MM.1S (cell line): ENCODE measurements at regions not wholly inside any gene's neighbourhood (a gene's known extent, or its start where the extent isn't known, plus 50 kb on each side); places are given as distances from the start of the nearest gene placed in this dataset.

Experiments
- DNase-seq: peaks from one replicate; pipeline ENCODE4 v3.0.0-alpha.2; 2015
- H2AFZ ChIP-seq: fragments of 300-600 bp; sonication (generic); 2 replicates; pipeline ENCODE4 v1.6.0; 2016; ENCODE audit warnings: antibody characterized with exemption, low read length
- H3F3A ChIP-seq: fragments of 300-600 bp; sonication (generic); 2 replicates; pipeline ENCODE4 v1.6.1; 2016; ENCODE audit warnings: mild to moderate bottlenecking, antibody characterized with exemption, low read length, moderate library complexity, mixed read lengths; ENCODE audit not compliant: insufficient read depth
- H3K27ac ChIP-seq: fragments of 300-600 bp; sonication (generic); 2 replicates; pipeline ENCODE4 v1.5.1; 2016; ENCODE audit warnings: mild to moderate bottlenecking, low read length
- H3K27me3 ChIP-seq: fragments of 300-600 bp; sonication (generic); replicated peaks from 2 replicates; pipeline ENCODE4 v1.6.0; 2016; ENCODE audit warnings: low read length; ENCODE audit not compliant: insufficient read depth
- H3K36me3 ChIP-seq: fragments of 300-600 bp; sonication (generic); replicated peaks from 2 replicates; pipeline ENCODE4 v1.6.1; 2016; ENCODE audit warnings: mild to moderate bottlenecking, low read length, mixed read lengths; ENCODE audit not compliant: insufficient read depth
- H3K4me1 ChIP-seq: fragments of 300-600 bp; sonication (generic); 2 replicates; pipeline ENCODE4 v1.6.1; 2016; ENCODE audit warnings: low read length, mixed read lengths
- H3K4me2 ChIP-seq: fragments of 300-600 bp; sonication (generic); 2 replicates; pipeline ENCODE4 v1.6.0; 2016; ENCODE audit warnings: low read depth, low read length
- H3K4me3 ChIP-seq: fragments of 300-600 bp; sonication (generic); 2 replicates; pipeline ENCODE4 v1.5.1; 2016; ENCODE audit warnings: low read length, mixed read lengths
- H3K79me2 ChIP-seq: fragments of 300-600 bp; sonication (generic); 2 replicates; pipeline ENCODE4 v1.6.1; 2016; ENCODE audit warnings: mixed run types, low read length, mixed read lengths
- H3K9ac ChIP-seq: fragments of 300-600 bp; sonication (generic); 2 replicates; pipeline ENCODE4 v1.6.1; 2016; ENCODE audit warnings: low read length, mixed read lengths
- H3K9me2 ChIP-seq: fragments of 300-600 bp; sonication (generic); replicated peaks from 2 replicates; pipeline ENCODE4 v1.6.1; 2016; ENCODE audit warnings: mild to moderate bottlenecking, low read length, mixed read lengths; ENCODE audit not compliant: insufficient read depth
- H3K9me3 ChIP-seq: fragments of 300-600 bp; sonication (generic); replicated peaks from 2 replicates; pipeline ENCODE4 v1.6.1; 2016; ENCODE audit warnings: mild to moderate bottlenecking, low read length, mixed read lengths; ENCODE audit not compliant: insufficient read depth
- H4K20me1 ChIP-seq: fragments of 300-600 bp; sonication (generic); 2 replicates; pipeline ENCODE4 v1.6.1; 2016; ENCODE audit warnings: mild to moderate bottlenecking, low read length, moderate library complexity, mixed read lengths; ENCODE audit not compliant: insufficient read depth
- EZH2 ChIP-seq: fragments of 300-600 bp; sonication (generic); optimal IDR thresholded peaks from 2 replicates; pipeline ENCODE3; 2017; ENCODE audit warnings: low read depth, mild to moderate bottlenecking, antibody characterized with exemption, low read length, mixed read lengths
- EZH2phosphoT487 ChIP-seq: fragments of 300-600 bp; sonication (generic); IDR thresholded peaks from 2 replicates; pipeline ENCODE4 v1.6.1; 2018; ENCODE audit warnings: antibody characterized with exemption, low read length
- TF ChIP-seq, protein P1 (sequence below): fragments of 300-600 bp; sonication (generic); IDR thresholded peaks from 2 replicates; pipeline ENCODE4 v1.5.1; 2016; ENCODE audit warnings: antibody characterized with exemption, low read length, mixed read lengths

DNA sequence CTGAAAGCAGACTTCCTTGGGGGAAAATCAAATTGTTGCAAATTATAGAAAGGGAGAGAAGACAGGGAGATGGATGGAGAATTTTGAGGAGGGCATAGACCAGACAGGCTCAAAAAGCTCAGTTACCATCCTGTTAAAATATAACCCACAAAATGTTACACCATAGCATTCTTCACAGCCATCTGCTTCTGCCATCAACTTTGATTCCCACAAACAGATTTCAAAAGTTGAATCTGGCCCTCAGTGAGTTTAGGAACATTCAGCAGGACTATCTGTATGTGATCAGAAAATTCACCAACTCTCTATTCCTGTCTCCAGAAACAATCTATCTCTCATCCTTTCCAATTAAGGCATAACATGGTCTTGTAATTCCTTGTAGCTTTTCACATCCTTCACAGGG, 159.8 kb upstream of the CCDC68 start:
- no peaks in the 10 kb centered on the region for H3F3A ChIP-seq
- no peaks in the 10 kb centered on the region for H4K20me1 ChIP-seq
- no peak for DNase-seq
- no peak for TF ChIP-seq EZH2phosphoT487
- TF ChIP-seq EZH2, result no peak
- TF ChIP-seq, protein P1, sequence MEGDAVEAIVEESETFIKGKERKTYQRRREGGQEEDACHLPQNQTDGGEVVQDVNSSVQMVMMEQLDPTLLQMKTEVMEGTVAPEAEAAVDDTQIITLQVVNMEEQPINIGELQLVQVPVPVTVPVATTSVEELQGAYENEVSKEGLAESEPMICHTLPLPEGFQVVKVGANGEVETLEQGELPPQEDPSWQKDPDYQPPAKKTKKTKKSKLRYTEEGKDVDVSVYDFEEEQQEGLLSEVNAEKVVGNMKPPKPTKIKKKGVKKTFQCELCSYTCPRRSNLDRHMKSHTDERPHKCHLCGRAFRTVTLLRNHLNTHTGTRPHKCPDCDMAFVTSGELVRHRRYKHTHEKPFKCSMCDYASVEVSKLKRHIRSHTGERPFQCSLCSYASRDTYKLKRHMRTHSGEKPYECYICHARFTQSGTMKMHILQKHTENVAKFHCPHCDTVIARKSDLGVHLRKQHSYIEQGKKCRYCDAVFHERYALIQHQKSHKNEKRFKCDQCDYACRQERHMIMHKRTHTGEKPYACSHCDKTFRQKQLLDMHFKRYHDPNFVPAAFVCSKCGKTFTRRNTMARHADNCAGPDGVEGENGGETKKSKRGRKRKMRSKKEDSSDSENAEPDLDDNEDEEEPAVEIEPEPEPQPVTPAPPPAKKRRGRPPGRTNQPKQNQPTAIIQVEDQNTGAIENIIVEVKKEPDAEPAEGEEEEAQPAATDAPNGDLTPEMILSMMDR, result no peak
- no peaks in the 10 kb centered on the region for H3K9me3 ChIP-seq
- H3K36me3 ChIP-seq, result no peaks in the 10 kb centered on the region
- no peaks in the 10 kb centered on the region for H3K79me2 ChIP-seq
- no peaks in the 10 kb centered on the region for H3K27me3 ChIP-seq
- peaks cover 7% of the 10 kb centered on the region; the same call in 1 of the 2 replicates for H3K4me1 ChIP-seq
- no peak overlapping the region for H2AFZ ChIP-seq
- H3K4me2 ChIP-seq, result no peak overlapping the region
- H3K4me3 ChIP-seq, result no peak overlapping the region
- H3K27ac ChIP-seq, result no peak overlapping the region
- no peak overlapping the region for H3K9ac ChIP-seq
- H3K9me2 ChIP-seq, result no peaks in the 10 kb centered on the region

DNA sequence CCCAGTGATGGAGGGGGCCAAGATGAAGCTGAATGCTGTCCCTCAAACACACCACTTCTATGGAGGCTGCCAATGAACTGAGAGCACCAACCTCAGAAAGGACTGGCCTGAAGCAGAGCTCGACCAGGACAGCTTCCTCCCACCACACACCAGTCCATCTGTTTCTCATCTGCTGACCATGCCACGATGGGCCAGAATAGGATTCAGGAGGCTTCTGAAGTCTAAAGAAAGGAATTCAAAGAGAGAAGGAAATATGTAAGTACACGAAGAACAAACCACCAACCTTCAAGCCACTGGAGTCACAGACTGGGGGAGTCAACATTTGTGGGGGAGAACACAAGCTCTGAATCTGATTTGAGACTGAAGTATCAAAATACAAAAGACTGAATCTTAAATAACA, 157.6 kb upstream of the CCDC68 start:
- H3K4me3 ChIP-seq, result no peak overlapping the region
- TF ChIP-seq, protein P1, result no peak
- no peaks in the 10 kb centered on the region for H3F3A ChIP-seq
- H3K4me1 ChIP-seq, result peaks cover 3% of the 10 kb centered on the region; the same call in 1 of the 2 replicates
- no peaks in the 10 kb centered on the region for H4K20me1 ChIP-seq
- no peak overlapping the region for H3K4me2 ChIP-seq
- no peak overlapping the region for H2AFZ ChIP-seq
- H3K9me3 ChIP-seq, result no peaks in the 10 kb centered on the region
- no peaks in the 10 kb centered on the region for H3K27me3 ChIP-seq
- H3K36me3 ChIP-seq, result no peaks in the 10 kb centered on the region
- H3K79me2 ChIP-seq, result no peaks in the 10 kb centered on the region
- DNase-seq, result no peak
- no peak overlapping the region for H3K27ac ChIP-seq
- H3K9me2 ChIP-seq, result no peaks in the 10 kb centered on the region
- no peak overlapping the region for H3K9ac ChIP-seq

DNA sequence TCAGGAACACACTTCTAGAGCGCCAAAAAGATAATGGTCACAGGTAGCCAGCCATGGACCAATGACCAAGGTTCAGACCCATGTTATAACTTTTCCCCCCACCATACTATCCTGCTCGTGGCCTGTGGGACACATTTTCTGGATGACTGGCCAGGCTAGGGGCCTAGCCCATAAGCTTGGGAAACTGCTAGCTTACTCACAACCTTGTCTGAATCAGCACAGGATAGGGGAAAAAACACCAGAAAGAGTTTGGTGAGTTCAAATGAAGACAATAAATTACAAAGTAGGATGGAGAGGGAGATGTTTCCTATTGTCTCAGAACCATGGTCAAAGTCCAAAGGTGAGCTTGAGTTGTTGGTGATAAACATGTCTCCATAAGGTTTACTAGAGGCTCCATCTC, 156.3 kb upstream of the CCDC68 start:
- Histone ChIP-seq H3K9me3 (no peaks in the 10 kb centered on the region), H3K27ac (no peak overlapping the region), H3K36me3 (no peaks in the 10 kb centered on the region), H3K4me3 (no peak overlapping the region), H3K9ac (no peak overlapping the region), H3K9me2 (no peaks in the 10 kb centered on the region), H3K27me3 (no peaks in the 10 kb centered on the region), H3K4me2 (no peak overlapping the region), H3K79me2 (no peaks in the 10 kb centered on the region), H2AFZ (no peak overlapping the region), H3K4me1 (no peaks in the 10 kb centered on the region), H3F3A (no peaks in the 10 kb centered on the region), H4K20me1 (no peaks in the 10 kb centered on the region)
- TF ChIP-seq EZH2, result no peak
- no peak for TF ChIP-seq EZH2phosphoT487
- TF ChIP-seq, protein P1, result no peak
- DNase-seq, result no peak

DNA sequence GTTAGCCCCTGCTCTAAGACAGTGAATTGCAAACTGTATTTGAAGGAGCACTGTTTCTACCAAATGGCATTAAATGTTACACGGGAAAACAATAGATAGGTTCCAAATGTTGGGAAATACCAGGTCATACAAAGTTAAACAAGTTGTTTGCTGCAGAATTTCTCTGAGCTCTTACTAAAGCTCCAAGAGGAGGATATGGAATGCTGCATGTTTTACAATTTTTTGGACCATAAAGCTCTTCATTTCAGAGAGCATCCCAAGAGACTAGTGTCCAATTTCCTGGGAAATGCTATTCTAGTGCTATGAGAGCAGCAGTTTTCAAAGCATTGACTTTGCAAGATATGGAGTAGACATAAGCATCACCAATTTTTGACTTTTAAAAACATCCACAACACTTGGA, 155.6 kb upstream of the CCDC68 start:
- no peak for TF ChIP-seq EZH2phosphoT487
- TF ChIP-seq, protein P1, result no peak
- no peak for TF ChIP-seq EZH2
- no peak overlapping the region for H3K4me3 ChIP-seq
- no peaks in the 10 kb centered on the region for H3F3A ChIP-seq
- no peaks in the 10 kb centered on the region for H3K79me2 ChIP-seq
- H3K9me3 ChIP-seq, result no peaks in the 10 kb centered on the region
- H3K4me1 ChIP-seq, result no peaks in the 10 kb centered on the region
- H3K4me2 ChIP-seq, result no peak overlapping the region
- H3K9ac ChIP-seq, result no peak overlapping the region
- no peaks in the 10 kb centered on the region for H4K20me1 ChIP-seq
- H3K27me3 ChIP-seq, result no peaks in the 10 kb centered on the region
- H3K9me2 ChIP-seq, result no peaks in the 10 kb centered on the region
- H3K27ac ChIP-seq, result no peak overlapping the region
- no peaks in the 10 kb centered on the region for H3K36me3 ChIP-seq
- no peak for DNase-seq
- H2AFZ ChIP-seq, result no peak overlapping the region
